NCI-H226 (cell line): ENCODE measurements at regions not wholly inside any gene's neighbourhood (a gene's known extent, or its start where the extent isn't known, plus 50 kb on each side); places are given as distances from the start of the nearest gene placed in this dataset.
"Not testable (repeated sequence)": the region's sequence is repeated elsewhere in the genome, so short reads cannot be mapped to it uniquely, and the experiment has no call there.

Experiments
- DNase-seq: peaks from one replicate; pipeline ENCODE4 v3.0.0-alpha.2; 2015

GRCh38 chr13:44778761-44779484 lies 202.8 kb upstream of the TSC22D1 start:
- DNase-seq: no peak

GRCh38 chr13:44775290-44775689 lies 199.2 kb upstream of the TSC22D1 start:
- DNase-seq: not testable (repeated sequence)

- DNase-seq: no peak
Measured at GRCh38 chr13:44770951-44771350, 194.8 kb upstream of the TSC22D1 start.

- DNase-seq: no peak
Measured at GRCh38 chr13:44769686-44770085, 193.6 kb upstream of the TSC22D1 start.

GRCh38 chr13:44768775-44769581 lies 192.8 kb upstream of the TSC22D1 start:
- DNase-seq: no peak

GRCh38 chr13:44768239-44768638 lies 192.1 kb upstream of the TSC22D1 start:
- no peak for DNase-seq

- peak; percentile 14 for DNase-seq
Measured at GRCh38 chr13:44765001-44765471, 188.9 kb upstream of the TSC22D1 start.

- no peak for DNase-seq
Measured at GRCh38 chr13:44764302-44764692, 188.2 kb upstream of the TSC22D1 start.

- DNase-seq: no peak
Measured at GRCh38 chr13:44763615-44764301, 187.6 kb upstream of the TSC22D1 start.

- peak; percentile 48 for DNase-seq
Measured at GRCh38 chr13:44762911-44763310, 186.8 kb upstream of the TSC22D1 start.

GRCh38 chr13:44760434-44760833 lies 184.3 kb upstream of the TSC22D1 start:
- no peak for DNase-seq

- DNase-seq: no peak
Measured at GRCh38 chr13:44759384-44760360, 183.5 kb upstream of the TSC22D1 start.

- DNase-seq: peak; percentile 77
Measured at GRCh38 chr13:44758630-44759383, 182.7 kb upstream of the TSC22D1 start.

- DNase-seq: no peak
Measured at GRCh38 chr13:44757671-44758070, 181.5 kb upstream of the TSC22D1 start.

- DNase-seq: peak; percentile 77
Measured at GRCh38 chr13:44756276-44756810, 180.2 kb upstream of the TSC22D1 start.

- DNase-seq: peak; percentile 83
Measured at GRCh38 chr13:44755872-44756271, 179.7 kb upstream of the TSC22D1 start.

- no peak for DNase-seq
Measured at GRCh38 chr13:44752164-44752563, 176.0 kb upstream of the TSC22D1 start.

GRCh38 chr13:44750630-44751029 lies 174.5 kb upstream of the TSC22D1 start:
- DNase-seq: no peak

- no peak for DNase-seq
Measured at GRCh38 chr13:44749906-44750305, 173.8 kb upstream of the TSC22D1 start.

GRCh38 chr13:44748439-44748838 lies 172.3 kb upstream of the TSC22D1 start:
- DNase-seq: no peak

GRCh38 chr13:44747179-44747578 lies 171.0 kb upstream of the TSC22D1 start:
- no peak for DNase-seq
